ENCODE measurements at regions not wholly inside any gene's neighbourhood (a gene's known extent, or its start where the extent isn't known, plus 50 kb on each side); places are given as distances from the start of the nearest gene placed in this dataset.

DNA sequence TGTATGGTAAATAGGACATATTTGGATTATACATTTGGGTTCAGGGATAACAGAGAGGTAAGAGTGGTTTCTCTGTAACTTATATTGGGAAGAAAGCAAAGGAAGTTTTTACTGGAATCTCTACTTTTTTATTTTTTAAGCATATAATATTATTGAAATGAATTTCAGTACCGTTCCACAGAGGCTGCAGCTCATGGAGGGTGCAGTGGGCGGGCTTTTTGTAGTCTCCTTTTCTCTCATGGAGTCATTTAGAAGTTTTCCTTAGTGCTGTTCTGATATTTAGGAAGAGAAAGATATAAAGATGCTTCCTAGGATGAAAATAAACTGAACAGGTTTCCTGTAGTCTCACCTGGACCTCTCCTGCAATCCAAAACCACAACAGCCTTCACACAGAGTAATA lies 1153.3 kb upstream of the TMEFF2 start:
- Mint-ChIP-seq H3K9me3 (no peaks in the 10 kb centered on the region), H3K4me1 (no peaks in the 10 kb centered on the region), H3K27ac (no peak overlapping the region), H3K36me3 (ENCODE audit: low read depth) (no peaks in the 10 kb centered on the region), H3K4me3 (no peak overlapping the region), H3K27me3 (ENCODE audit: low read depth) (no peaks in the 10 kb centered on the region)
- TF ChIP-seq, protein P1, sequence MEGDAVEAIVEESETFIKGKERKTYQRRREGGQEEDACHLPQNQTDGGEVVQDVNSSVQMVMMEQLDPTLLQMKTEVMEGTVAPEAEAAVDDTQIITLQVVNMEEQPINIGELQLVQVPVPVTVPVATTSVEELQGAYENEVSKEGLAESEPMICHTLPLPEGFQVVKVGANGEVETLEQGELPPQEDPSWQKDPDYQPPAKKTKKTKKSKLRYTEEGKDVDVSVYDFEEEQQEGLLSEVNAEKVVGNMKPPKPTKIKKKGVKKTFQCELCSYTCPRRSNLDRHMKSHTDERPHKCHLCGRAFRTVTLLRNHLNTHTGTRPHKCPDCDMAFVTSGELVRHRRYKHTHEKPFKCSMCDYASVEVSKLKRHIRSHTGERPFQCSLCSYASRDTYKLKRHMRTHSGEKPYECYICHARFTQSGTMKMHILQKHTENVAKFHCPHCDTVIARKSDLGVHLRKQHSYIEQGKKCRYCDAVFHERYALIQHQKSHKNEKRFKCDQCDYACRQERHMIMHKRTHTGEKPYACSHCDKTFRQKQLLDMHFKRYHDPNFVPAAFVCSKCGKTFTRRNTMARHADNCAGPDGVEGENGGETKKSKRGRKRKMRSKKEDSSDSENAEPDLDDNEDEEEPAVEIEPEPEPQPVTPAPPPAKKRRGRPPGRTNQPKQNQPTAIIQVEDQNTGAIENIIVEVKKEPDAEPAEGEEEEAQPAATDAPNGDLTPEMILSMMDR (IDR thresholded peaks at IDR 0.05; ENCODE audit: unreplicated experiment in 3 of 3): no peak

GRCh38 chr2:193336781-193337180 lies 1142.0 kb upstream of the TMEFF2 start:
- Mint-ChIP-seq H3K36me3 (ENCODE audit: low read depth) (no peaks in the 10 kb centered on the region), H3K4me3 (no peak overlapping the region), H3K27me3 (ENCODE audit: low read depth) (no peaks in the 10 kb centered on the region), H3K4me1 (peaks cover 10% of the 10 kb centered on the region), H3K9me3 (no peaks in the 10 kb centered on the region), H3K27ac (no peak overlapping the region)
- TF ChIP-seq, protein P1 (IDR thresholded peaks at IDR 0.05; ENCODE audit: unreplicated experiment in 3 of 3): no peak

DNA sequence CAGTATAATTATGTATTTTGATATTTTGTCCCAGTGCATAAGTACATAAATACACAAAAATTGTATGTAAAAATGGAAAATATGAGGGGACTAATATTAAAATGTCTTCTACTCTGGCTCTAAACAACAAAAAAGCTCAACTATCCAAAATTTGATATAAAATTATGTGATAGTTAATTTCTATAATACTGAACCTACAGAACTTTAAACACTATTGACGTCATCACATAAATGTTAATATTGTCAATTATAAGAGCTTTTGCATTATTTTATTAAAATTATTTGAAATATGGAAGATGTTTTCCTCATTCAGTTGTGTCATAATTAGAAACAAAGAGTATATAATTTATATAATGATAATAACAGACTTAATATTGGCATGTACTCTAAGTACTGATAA lies 1139.7 kb upstream of the TMEFF2 start:
- Mint-ChIP-seq H3K27me3 (ENCODE audit: low read depth) (no peaks in the 10 kb centered on the region), H3K36me3 (ENCODE audit: low read depth) (no peaks in the 10 kb centered on the region), H3K4me1 (peaks cover 10% of the 10 kb centered on the region), H3K9me3 (no peaks in the 10 kb centered on the region), H3K27ac (no peak overlapping the region), H3K4me3 (no peak overlapping the region)
- TF ChIP-seq, protein P1 (IDR thresholded peaks at IDR 0.05; ENCODE audit: unreplicated experiment in 3 of 3): no peak

DNA sequence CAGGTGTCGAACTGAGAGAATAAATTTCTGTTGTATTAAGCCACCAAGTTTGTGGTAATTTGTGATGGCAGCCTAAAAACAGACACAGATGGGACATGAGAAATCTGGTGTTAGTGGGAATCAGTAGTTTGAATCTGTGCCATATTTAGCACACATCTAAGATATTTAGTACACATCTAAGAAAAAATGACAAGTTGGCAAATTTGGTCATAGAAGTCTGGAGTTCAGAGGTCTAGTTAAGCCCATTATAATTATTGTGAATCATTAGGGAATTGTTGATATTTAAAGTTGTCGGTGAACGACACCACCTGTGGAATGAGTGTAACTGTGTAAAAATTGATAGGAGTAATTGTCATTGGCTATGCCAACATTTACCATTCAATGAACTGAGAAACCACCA lies 1138.8 kb upstream of the TMEFF2 start:
- Mint-ChIP-seq H3K9me3 (no peaks in the 10 kb centered on the region), H3K27ac (no peak overlapping the region), H3K4me1 (peaks cover 10% of the 10 kb centered on the region), H3K4me3 (no peak overlapping the region), H3K36me3 (ENCODE audit: low read depth) (no peaks in the 10 kb centered on the region), H3K27me3 (ENCODE audit: low read depth) (no peaks in the 10 kb centered on the region)
- TF ChIP-seq, protein P1 (IDR thresholded peaks at IDR 0.05; ENCODE audit: unreplicated experiment in 3 of 3): no peak

GRCh38 chr2:193332941-193333340 lies 1138.2 kb upstream of the TMEFF2 start:
- no peaks in the 10 kb centered on the region for H3K9me3 Mint-ChIP-seq
- no peak overlapping the region for H3K4me3 Mint-ChIP-seq
- no peaks in the 10 kb centered on the region for H3K27me3 Mint-ChIP-seq (ENCODE audit: low read depth)
- H3K27ac Mint-ChIP-seq: no peak overlapping the region
- TF ChIP-seq, protein P1 (IDR thresholded peaks at IDR 0.05; ENCODE audit: unreplicated experiment in 3 of 3): no peak
- peaks cover 10% of the 10 kb centered on the region for H3K4me1 Mint-ChIP-seq
- H3K36me3 Mint-ChIP-seq (ENCODE audit: low read depth): no peaks in the 10 kb centered on the region

- Mint-ChIP-seq H3K4me3 (no peak overlapping the region), H3K4me1 (peaks cover 10% of the 10 kb centered on the region), H3K36me3 (ENCODE audit: low read depth) (no peaks in the 10 kb centered on the region), H3K9me3 (no peaks in the 10 kb centered on the region), H3K27me3 (ENCODE audit: low read depth) (no peaks in the 10 kb centered on the region), H3K27ac (peak overlapping the region in 1 of 3 experiments; percentile 51)
- TF ChIP-seq, protein P1 (IDR thresholded peaks at IDR 0.05; ENCODE audit: unreplicated experiment in 3 of 3): no peak
Measured at GRCh38 chr2:193331676-193332075, 1136.9 kb upstream of the TMEFF2 start.
